ENCODE measurements at regions not wholly inside any gene's neighbourhood (a gene's known extent, or its start where the extent isn't known, plus 50 kb on each side); places are given as distances from the start of the nearest gene placed in this dataset.

DNA sequence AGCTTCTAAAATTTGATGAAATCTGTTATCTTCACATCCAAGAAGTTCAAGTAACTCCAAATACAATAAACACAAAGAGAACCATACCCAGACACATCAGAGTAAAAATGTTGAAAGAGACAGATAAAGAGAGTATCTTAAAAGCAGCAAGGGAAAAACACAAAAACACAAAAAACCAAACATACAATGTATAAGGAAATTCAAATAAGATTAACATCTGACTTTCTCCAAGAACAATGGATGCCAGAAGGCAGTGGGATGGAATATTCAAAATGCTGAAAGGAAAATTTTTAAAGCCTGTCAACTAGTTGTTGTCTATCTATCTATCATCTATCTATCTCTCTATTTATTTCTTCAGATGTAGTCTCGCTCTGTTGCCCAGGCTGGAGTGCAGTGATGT, 72.4 kb upstream of the MKLN1 start:
- no peak overlapping the region for H3K4me3 ChIP-seq (ENCODE audit: low read depth, low read length)
- TF ChIP-seq, protein P1, sequence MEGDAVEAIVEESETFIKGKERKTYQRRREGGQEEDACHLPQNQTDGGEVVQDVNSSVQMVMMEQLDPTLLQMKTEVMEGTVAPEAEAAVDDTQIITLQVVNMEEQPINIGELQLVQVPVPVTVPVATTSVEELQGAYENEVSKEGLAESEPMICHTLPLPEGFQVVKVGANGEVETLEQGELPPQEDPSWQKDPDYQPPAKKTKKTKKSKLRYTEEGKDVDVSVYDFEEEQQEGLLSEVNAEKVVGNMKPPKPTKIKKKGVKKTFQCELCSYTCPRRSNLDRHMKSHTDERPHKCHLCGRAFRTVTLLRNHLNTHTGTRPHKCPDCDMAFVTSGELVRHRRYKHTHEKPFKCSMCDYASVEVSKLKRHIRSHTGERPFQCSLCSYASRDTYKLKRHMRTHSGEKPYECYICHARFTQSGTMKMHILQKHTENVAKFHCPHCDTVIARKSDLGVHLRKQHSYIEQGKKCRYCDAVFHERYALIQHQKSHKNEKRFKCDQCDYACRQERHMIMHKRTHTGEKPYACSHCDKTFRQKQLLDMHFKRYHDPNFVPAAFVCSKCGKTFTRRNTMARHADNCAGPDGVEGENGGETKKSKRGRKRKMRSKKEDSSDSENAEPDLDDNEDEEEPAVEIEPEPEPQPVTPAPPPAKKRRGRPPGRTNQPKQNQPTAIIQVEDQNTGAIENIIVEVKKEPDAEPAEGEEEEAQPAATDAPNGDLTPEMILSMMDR (conservative IDR thresholded peaks at IDR 0.05; ENCODE audit: low read depth, low read length), result no peak
- no peak for DNase-seq (ENCODE audit: low read depth)

DNA sequence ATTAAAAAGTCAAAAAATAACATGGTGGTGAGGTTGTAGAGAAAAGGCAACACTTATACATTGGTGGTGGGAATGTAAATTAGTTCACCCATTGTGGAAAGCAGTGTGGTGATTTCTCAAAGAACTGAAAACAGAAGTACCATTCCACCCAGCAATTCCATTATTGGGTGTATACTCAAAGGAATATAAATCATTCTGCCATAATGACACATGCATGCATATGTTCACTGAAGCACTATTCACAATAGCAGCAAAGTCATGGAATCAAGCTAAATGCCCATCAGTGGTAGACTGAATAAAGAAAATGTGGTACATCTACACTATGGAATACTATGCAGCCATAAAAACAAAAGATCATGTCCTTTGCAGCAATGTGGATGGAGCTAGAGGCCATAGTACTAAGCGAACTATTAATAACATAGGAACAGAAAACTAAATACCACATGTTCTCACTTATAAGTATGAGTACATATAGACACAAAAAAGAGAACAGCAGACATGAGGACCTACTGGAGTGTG, 66.1 kb upstream of the MKLN1 start:
- TF ChIP-seq, protein P1 (conservative IDR thresholded peaks at IDR 0.05; ENCODE audit: low read depth, low read length), result no peak
- no peak overlapping the region for H3K4me3 ChIP-seq (ENCODE audit: low read depth, low read length)
- no peak for DNase-seq (ENCODE audit: low read depth)

DNA sequence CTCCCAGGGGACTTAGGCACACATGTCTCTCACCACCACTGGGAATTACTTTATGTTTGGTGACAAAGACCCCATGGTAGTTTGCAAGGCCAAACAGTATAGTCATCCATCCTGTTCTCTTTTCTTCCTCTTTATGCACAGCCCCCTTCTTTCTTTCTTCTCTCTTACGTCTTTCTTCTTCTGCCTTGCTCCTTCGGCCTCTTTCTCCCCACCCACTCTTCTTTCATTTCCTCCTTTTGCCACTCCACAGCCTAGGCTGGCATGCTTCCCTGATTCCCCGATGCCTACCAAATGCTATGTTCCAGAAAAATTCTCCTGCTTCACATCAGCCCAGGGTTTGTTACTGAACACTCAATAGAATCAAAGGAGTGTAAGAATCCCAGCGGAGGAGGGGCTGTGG, 62.4 kb upstream of the MKLN1 start:
- TF ChIP-seq, protein P1 (conservative IDR thresholded peaks at IDR 0.05; ENCODE audit: low read depth, low read length), result no peak

DNA sequence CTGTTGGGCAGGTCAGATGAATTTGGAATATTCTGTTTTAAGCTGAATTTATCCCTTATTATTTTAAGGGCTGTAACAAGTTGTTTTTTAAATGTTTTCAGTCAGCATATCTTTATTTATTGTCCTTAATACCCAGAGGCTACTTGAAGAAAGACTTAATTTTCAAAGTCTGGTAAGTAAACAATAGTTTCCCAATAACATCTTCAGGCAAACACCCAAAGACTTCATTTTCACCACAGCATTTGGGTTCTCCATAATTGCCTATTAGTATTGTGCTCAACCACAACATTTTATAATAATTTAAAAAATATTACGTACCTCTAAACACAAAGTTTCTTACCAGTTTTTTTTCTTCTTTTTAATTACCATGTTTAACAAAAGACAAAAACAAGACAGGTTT, 60.0 kb upstream of the MKLN1 start:
- no peak for DNase-seq (ENCODE audit: low read depth)
- TF ChIP-seq, protein P1 (conservative IDR thresholded peaks at IDR 0.05; ENCODE audit: low read depth, low read length), result no peak
- H3K4me3 ChIP-seq (ENCODE audit: low read depth, low read length), result no peak overlapping the region

More for the DNA sequence above, 62.4 kb upstream of the MKLN1 start:
- H3K4me3 ChIP-seq (ENCODE audit: low read depth, low read length), result no peak overlapping the region
- no peak for DNase-seq (ENCODE audit: low read depth)

DNA sequence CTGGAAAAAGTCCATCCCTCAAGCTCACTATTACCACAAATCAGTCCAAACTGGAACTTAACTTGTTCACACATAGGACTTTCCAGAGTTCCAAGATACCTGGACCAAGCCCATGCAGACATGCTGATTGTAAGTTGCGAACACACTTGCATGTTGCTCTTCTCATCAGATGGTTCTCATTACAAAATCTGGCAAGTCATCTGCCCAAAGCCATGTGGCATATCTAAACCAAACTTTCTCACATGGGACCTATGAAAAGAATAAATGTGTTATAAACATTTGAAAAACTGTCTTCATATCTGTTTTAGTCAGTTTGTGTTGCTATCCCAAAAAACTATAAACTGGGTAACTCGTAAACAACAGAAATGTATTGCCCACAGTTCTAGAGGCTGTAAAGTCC, 58.8 kb upstream of the MKLN1 start:
- TF ChIP-seq, protein P1 (conservative IDR thresholded peaks at IDR 0.05; ENCODE audit: low read depth, low read length), result no peak
- no peak overlapping the region for H3K4me3 ChIP-seq (ENCODE audit: low read depth, low read length)
- no peak for DNase-seq (ENCODE audit: low read depth)

DNA sequence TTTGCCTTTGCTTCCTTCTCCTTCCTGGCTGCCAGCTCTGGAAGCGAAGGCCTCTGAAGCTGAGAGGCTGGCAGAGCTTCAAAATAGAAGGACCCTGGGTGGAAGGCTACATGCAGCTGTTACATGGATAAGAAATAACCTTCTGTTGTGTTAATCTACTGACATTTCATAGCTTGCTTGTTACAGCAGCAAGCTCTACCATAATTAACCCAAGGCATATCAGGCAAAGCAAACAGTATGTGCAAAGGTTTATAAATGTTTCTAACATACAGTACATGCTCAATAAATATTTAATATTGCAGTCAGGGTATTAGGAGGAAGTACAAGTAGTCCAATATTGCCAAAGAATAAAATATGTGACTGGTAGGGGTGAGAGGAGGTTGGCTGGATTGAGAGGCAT, 55.6 kb upstream of the MKLN1 start:
- TF ChIP-seq, protein P1 (conservative IDR thresholded peaks at IDR 0.05; ENCODE audit: low read depth, low read length), result no peak
- DNase-seq (ENCODE audit: low read depth), result no peak
- no peak overlapping the region for H3K4me3 ChIP-seq (ENCODE audit: low read depth, low read length)

DNA sequence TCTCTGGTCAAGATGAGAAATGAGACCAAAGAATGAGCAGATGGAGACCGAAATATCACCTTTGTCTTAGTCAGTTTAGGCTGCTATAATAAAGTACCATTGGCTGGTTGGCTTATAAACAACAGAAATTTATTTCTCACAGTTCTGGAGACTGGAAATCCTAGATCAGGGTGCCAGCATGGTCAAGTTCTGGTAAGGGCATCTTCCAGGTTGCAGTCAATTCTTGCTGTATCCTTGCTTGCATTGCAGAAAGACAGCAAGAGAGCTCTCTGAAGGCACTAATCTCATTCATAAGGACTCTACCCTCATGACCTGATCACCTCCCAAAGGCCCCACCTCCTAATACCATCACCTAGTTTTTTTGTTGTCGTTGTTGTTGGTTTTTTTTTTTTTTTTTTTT, 52.7 kb upstream of the MKLN1 start:
- TF ChIP-seq, protein P1 (conservative IDR thresholded peaks at IDR 0.05; ENCODE audit: low read depth, low read length), result no peak
- no peak overlapping the region for H3K4me3 ChIP-seq (ENCODE audit: low read depth, low read length)
- DNase-seq (ENCODE audit: low read depth), result no peak

Data from epithelial cell of proximal tubule (primary cell).